GM12873 (cell line): ENCODE measurements at regions not wholly inside any gene's neighbourhood (a gene's known extent, or its start where the extent isn't known, plus 50 kb on each side); places are given as distances from the start of the nearest gene placed in this dataset.

Experiments used
- TF ChIP-seq, protein P1 (sequence below): IDR thresholded peaks from 2 replicates; pipeline ENCODE4 v1.5.1; 2012; ENCODE audit warnings: low read depth, mild to moderate bottlenecking, moderate library complexity, low read length, control low read depth; ENCODE audit not compliant: insufficient read depth; ENCODE audit errors: missing control alignments

DNA sequence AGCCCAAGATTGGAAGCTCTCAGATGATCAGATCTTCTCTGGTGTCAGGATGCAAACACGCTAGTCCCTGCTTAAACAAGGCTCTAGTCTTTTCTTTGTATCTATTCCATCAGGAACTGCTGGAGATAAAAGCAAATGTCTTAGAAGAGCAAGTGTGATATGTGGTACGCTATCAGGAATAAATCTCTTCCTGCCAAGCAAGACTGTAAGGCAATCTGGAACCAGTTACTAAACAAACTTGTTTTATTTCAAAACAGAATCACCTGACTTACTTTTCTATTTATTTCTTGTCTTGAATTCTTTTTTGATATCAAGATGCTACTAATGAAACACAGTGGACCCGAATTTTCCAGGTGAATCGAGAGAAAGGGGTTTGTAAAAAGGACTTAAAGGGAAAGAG lies 139.9 kb upstream of the ZNF644 start:
- TF ChIP-seq, protein P1, sequence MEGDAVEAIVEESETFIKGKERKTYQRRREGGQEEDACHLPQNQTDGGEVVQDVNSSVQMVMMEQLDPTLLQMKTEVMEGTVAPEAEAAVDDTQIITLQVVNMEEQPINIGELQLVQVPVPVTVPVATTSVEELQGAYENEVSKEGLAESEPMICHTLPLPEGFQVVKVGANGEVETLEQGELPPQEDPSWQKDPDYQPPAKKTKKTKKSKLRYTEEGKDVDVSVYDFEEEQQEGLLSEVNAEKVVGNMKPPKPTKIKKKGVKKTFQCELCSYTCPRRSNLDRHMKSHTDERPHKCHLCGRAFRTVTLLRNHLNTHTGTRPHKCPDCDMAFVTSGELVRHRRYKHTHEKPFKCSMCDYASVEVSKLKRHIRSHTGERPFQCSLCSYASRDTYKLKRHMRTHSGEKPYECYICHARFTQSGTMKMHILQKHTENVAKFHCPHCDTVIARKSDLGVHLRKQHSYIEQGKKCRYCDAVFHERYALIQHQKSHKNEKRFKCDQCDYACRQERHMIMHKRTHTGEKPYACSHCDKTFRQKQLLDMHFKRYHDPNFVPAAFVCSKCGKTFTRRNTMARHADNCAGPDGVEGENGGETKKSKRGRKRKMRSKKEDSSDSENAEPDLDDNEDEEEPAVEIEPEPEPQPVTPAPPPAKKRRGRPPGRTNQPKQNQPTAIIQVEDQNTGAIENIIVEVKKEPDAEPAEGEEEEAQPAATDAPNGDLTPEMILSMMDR = no peak

DNA sequence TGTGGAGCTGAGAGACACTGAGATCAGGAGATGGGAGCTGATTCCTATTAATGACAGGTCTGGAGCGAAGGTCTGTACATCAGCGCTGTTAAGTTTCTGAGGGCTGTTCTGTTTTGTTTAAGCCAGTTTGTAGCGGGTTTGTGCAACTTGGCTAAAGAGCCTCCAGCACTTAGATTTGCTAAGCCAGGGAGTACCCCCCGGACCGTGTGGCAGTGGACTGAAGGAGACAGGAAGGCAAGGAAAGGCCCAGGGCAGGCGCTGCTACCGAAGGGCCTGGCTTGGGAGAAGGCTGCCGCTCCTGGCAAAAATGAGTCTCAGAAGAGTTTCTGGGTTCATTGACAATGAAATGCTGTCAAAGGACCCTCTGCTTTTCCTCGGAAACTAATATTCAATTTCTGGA lies 139.3 kb upstream of the ZNF644 start:
- TF ChIP-seq, protein P1 = no peak

DNA sequence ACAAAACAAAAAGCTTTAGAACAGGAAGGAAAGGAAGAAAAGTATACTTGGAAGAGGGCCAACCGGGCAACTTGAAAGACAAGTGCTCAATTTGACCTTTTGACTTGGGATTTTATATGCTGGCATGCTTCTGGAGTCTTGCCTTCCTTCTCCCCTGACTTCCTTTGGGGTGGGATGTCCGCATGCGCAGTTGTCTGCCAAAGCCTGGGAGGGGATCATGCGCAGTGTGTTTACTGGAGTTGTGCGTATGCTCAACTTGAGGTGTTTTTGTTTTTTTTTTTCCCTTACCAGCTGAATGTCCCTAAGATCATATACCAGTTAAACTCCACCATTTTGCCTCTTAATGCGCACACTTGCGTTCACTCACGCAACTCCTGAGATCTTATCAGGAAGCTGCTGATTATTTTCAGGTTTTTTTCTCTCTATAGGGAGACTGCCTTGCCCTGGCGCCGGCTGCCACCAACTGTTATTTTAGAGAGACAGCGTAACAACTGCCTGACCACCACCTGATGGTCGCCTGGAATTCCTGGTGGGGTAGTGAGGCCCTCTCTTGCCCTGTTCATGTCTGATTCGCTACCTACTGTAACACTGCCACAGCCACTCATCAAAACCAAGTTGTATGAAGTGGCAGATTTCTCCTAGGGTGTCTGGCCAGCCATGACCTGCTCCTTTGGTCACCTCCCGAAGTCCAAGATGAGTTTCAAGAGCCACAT lies 138.7 kb upstream of the ZNF644 start:
- TF ChIP-seq, protein P1 = no peak

DNA sequence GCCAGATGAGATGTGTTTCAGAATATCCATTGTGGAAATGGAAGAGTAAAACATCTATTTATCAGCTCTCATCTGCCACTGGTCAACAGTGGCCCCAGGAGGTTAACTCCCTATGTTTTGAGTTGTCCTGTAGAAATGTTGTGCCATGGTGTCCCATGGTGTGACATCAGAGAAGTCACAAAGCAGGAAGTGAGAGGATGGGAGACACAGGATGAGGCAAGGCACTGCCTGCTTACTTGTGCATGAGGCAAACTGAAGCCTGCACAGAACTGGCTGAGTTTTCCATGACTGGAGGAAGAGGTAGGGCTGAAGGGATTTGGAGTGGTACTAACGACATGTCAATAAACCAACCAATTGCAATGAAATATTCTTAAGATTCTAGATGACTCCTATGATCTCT lies 131.5 kb upstream of the ZNF644 start:
- TF ChIP-seq, protein P1 = no peak

DNA sequence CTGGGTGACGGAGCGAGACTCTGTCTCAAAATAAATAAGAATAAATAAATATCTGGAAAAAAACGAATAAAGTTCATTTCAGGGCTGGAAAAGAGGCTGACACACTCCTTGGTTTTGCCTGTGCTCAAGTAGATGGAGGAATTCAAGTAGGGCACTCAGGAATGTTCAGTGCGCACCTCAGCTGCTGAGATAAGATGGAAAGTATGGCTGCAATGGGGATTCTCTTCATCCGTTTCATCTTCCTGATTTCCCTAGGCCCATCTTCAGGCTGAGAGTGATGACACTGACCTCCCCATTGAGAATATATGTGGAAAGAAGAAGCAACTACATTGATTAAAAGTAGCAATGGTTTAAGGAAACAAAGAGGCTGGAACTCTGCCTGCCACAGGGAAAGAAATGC lies 130.5 kb upstream of the ZNF644 start:
- TF ChIP-seq, protein P1 = no peak

DNA sequence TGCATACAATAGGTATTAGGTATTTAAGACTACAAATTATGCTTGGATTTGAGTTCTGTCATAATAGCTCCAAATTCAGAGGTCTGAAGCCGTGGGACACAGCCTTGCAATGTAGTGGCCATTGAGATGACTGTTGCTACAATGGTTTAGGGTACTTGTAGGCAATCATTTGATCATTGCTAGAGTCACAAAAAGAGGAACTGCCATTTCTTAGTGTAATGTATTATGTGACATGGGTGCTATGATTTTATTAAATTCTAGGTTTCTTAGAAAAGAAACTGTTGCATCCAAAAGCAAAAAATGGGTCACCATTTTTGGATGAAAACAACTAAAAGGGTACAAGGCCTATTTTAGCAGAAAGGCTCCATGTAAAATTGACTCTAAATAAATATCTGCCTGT lies 129.9 kb upstream of the ZNF644 start:
- TF ChIP-seq, protein P1 = no peak

DNA sequence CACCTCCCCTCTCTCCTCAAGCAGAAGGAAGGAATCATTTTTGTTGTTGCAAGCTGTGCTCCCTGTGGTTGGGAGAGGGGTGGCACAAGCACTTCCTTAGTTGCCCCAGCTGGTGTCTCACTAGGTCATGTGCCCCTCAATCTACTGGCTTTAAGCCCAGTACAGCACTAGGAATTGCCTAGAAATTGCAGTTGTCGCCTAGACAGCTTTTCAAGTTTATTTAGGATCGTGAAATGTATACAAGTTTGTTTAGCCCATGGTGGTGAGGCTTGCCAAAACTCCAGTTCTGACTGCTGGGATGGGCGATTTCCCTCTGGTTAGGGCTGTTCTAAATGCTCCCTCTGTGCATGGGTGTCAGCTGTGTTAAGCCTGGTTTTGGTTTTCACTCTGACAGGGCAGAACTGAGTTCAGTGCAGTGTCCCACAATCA lies 126.8 kb upstream of the ZNF644 start:
- TF ChIP-seq, protein P1 = no peak

DNA sequence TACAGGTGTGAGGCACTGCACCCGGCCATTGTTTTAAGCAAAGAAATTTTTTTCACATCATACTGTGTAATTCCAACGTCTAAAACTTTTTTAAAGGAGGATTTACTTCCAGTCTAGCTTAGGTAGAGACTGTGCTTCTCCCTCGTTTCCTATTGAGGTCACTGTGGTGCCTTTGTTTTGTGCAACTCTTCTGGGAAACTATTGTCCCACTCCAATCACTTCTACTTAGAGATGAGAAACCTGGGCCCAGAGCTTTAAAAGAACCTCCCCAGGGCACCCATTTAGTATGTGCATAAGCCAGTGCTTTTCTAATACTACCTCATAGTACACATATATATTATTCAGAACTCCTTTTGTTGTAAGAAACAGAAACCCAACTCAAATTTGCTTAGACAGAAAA lies 120.0 kb upstream of the ZNF644 start:
- TF ChIP-seq, protein P1 = no peak
